ENCODE measurements at regions not wholly inside any gene's neighbourhood (a gene's known extent, or its start where the extent isn't known, plus 50 kb on each side); places are given as distances from the start of the nearest gene placed in this dataset.

DNA sequence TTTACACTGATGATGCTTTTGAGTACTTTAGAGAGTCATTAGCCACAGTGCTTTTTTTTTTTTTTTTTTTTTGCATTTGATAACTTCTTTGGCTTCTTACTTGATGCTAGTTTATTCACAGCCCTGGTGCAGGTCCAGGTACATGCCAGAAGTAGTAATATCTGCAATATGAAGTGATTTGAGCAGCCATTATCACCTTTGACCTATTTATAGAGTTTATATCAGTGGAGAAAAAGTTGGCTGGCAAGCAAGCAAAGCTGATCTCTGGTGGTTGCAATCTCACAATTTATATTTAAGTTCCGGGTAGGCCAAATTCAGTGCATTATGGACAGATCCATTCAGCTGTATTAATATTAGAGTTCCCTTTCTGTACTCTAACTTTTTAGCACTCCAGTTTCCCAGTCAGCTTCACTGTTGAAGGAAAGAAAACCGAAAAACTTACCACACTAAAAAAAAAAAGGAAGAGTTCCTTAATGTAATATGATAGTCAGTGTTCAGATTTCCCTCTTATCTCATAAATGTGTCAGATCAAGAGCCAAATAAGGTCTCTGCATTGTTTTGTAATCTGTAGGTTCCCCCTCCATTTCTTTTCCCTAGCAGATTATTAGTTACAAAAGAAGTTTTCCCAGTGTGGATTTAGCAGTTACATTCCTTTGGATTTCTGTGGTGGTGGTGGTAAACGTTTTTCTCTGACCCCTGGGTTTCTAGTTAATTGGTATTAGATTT lies 78.6 kb downstream of the HAUS1 start:
- TF ChIP-seq EZH2phosphoT487 (IDR thresholded peaks at IDR 0.05; ENCODE audit: borderline replicate concordance, low read length) (no peak), EZH2 (IDR thresholded peaks at IDR 0.05; ENCODE audit: low read length, unreplicated experiment) (no peak)
- TF ChIP-seq, protein P1, sequence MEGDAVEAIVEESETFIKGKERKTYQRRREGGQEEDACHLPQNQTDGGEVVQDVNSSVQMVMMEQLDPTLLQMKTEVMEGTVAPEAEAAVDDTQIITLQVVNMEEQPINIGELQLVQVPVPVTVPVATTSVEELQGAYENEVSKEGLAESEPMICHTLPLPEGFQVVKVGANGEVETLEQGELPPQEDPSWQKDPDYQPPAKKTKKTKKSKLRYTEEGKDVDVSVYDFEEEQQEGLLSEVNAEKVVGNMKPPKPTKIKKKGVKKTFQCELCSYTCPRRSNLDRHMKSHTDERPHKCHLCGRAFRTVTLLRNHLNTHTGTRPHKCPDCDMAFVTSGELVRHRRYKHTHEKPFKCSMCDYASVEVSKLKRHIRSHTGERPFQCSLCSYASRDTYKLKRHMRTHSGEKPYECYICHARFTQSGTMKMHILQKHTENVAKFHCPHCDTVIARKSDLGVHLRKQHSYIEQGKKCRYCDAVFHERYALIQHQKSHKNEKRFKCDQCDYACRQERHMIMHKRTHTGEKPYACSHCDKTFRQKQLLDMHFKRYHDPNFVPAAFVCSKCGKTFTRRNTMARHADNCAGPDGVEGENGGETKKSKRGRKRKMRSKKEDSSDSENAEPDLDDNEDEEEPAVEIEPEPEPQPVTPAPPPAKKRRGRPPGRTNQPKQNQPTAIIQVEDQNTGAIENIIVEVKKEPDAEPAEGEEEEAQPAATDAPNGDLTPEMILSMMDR (conservative IDR thresholded peaks at IDR 0.05; ENCODE audit: low read depth, low read length), result no peak
